GM21825 (cell line): ENCODE measurements at regions not wholly inside any gene's neighbourhood (a gene's known extent, or its start where the extent isn't known, plus 50 kb on each side); places are given as distances from the start of the nearest gene placed in this dataset.

Experiments
- ATAC-seq: cut with Tn5 transposase; IDR thresholded peaks from one replicate; pipeline ENCODE4 v1.9.1; 2021; ENCODE audit warnings: mild to moderate bottlenecking, moderate library complexity; ENCODE audit not compliant: unreplicated experiment

GRCh38 chr1:14128096-14128495 lies 428.1 kb downstream of the PRDM2 start:
- ATAC-seq, result no peak

GRCh38 chr1:14129009-14129408 lies 429.0 kb downstream of the PRDM2 start:
- ATAC-seq, result no peak

GRCh38 chr1:14135070-14135469 lies 435.1 kb downstream of the PRDM2 start:
- no peak for ATAC-seq

- ATAC-seq, result no peak
Observed at GRCh38 chr1:14136152-14136763, 436.3 kb downstream of the PRDM2 start.

GRCh38 chr1:14136881-14137280 lies 436.9 kb downstream of the PRDM2 start:
- no peak for ATAC-seq

- no peak for ATAC-seq
Observed at GRCh38 chr1:14137411-14138134, 437.6 kb downstream of the PRDM2 start.

GRCh38 chr1:14138135-14138506 lies 438.1 kb downstream of the PRDM2 start:
- no peak for ATAC-seq

- ATAC-seq, result no peak
Observed at GRCh38 chr1:14138687-14139086, 438.7 kb downstream of the PRDM2 start.

GRCh38 chr1:14140831-14141401 lies 440.9 kb downstream of the PRDM2 start:
- ATAC-seq, result no peak

- ATAC-seq, result no peak
Observed at GRCh38 chr1:14141656-14142055, 441.7 kb downstream of the PRDM2 start.

GRCh38 chr1:14142397-14143100 lies 442.6 kb downstream of the PRDM2 start:
- no peak for ATAC-seq

GRCh38 chr1:14143777-14144176 lies 443.8 kb downstream of the PRDM2 start:
- no peak for ATAC-seq

GRCh38 chr1:14148526-14148925 lies 448.5 kb downstream of the PRDM2 start:
- no peak for ATAC-seq

- no peak for ATAC-seq
Observed at GRCh38 chr1:14149431-14149830, 449.1 kb upstream of the KAZN start.

GRCh38 chr1:14156543-14156942 lies 441.9 kb upstream of the KAZN start:
- no peak for ATAC-seq

GRCh38 chr1:14160781-14161180 lies 437.7 kb upstream of the KAZN start:
- ATAC-seq, result no peak

- no peak for ATAC-seq
Observed at GRCh38 chr1:14163246-14163645, 435.2 kb upstream of the KAZN start.

- ATAC-seq, result no peak
Observed at GRCh38 chr1:14165371-14165801, 433.1 kb upstream of the KAZN start.

GRCh38 chr1:14167884-14168283 lies 430.6 kb upstream of the KAZN start:
- ATAC-seq, result no peak

- ATAC-seq, result no peak
Observed at GRCh38 chr1:14168326-14169063, 430.0 kb upstream of the KAZN start.

GRCh38 chr1:14173598-14173997 lies 424.9 kb upstream of the KAZN start:
- no peak for ATAC-seq
